ENCODE measurements at regions not wholly inside any gene's neighbourhood (a gene's known extent, or its start where the extent isn't known, plus 50 kb on each side); places are given as distances from the start of the nearest gene placed in this dataset.

- TF ChIP-seq CTCF (IDR thresholded peaks at IDR 0.05) (no peak), EP300 (IDR thresholded peaks at IDR 0.05) (no peak)
These were observed 187.9 kb upstream of the PLXNC1 start for GRCh38 chr12:93960521-93960920.
